ENCODE measurements at regions not wholly inside any gene's neighbourhood (a gene's known extent, or its start where the extent isn't known, plus 50 kb on each side); places are given as distances from the start of the nearest gene placed in this dataset.

DNA sequence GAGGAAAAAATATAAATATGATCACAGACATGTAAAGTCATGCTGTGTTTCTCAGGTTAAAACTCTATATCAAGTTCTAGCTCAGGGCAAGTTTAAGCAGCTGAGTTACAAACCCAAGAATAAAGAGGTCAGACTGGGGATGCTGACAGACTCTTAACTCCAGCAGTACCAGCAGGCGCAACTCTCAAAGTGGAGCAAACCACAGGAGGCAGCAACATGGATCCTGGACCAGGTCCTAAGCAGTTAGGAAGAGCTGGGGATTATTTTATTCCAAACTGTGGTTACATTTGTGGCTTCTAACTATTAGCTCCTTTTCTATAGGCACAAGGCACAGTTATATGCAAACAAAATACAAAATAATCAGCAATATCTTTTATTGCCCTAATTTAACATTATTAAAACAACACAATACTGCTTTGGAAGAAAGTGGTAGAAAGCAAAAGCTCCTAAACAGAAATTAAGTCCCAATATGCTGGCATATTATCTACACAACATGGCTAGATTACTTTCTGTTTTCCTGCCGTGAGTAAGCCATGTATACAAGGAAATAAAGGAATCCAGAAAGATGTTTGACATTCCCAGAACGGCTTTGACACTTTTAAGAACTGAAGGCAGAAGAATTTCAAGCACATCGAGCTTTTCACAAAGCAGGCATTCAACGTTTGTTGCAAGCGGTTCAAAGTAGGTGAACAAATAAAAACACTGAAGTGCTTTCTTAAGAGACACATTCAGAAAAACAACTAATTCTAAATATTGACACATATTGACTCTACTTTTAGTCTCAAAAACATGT lies 378.8 kb upstream of the ZNF608 start:
- no peak overlapping the region for H3K27ac ChIP-seq (ENCODE audit: low read depth, low read length)
- WGBS, 3 donors: 56 to 68% (median 68%) methylated on average over 6 of the region's 6 CpGs

- H3K27ac ChIP-seq (ENCODE audit: low read depth, low read length): no peak overlapping the region
These were observed 379.6 kb upstream of the ZNF608 start for GRCh38 chr5:125126050-125126449.

GRCh38 chr5:125129151-125129806 lies 382.8 kb upstream of the ZNF608 start:
- no peak overlapping the region for H3K27ac ChIP-seq (ENCODE audit: low read depth, low read length)
- WGBS, 3 donors: 93 to 96% (median 95%) methylated on average over 4 of the region's 4 CpGs

GRCh38 chr5:125130591-125130990 lies 384.2 kb upstream of the ZNF608 start:
- 89 to 96% (median 96%) methylated on average over 2 of the region's 2 CpGs for WGBS, 3 donors
- no peak overlapping the region for H3K27ac ChIP-seq (ENCODE audit: low read depth, low read length)

DNA sequence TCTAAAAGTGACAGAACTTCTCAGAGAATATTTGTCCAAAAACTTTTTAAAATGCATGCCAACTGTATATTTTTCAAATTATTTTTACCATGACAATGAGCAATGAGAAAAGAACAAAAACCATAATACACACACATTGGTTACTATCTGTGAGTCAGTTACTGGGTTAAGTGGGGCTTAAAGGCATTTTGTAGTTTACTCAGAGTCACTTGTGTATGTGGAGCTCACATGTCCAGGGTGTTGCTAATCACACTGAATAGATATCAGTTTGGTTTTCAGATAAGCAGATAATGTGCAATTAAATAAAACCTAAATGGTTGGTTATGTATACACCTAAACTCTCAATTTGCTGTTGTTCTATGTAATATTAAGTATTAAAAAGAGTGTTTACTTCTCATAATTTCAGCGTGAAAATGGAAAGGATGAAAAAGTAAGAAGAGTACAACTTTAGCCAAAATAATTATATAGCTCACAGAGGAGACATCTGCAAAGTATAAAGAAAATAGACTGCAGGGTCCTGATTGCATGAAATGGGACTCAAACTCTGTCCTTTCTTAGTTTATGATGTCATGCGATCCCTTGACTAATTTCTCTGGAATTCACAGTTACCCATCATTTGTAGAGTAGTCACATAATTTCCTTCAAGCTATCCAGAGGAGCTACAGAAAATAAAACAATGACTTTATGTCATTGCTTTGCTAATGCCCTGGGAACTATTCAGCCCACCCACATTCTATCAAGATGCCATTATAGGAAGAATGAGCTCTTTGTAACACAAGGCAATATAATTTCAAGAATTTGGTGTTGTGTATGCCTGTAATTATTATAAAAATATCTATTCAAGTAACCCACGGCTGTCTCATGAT lies 388.0 kb upstream of the ZNF608 start:
- no peak overlapping the region for H3K27ac ChIP-seq (ENCODE audit: low read depth, low read length)
- 69 to 81% (median 80%) methylated on average over 3 of the region's 3 CpGs for WGBS, 3 donors

GRCh38 chr5:125137535-125137934 lies 391.1 kb upstream of the ZNF608 start:
- 94 to 96% (median 96%) methylated on average over 3 of the region's 3 CpGs for WGBS, 3 donors
- H3K27ac ChIP-seq (ENCODE audit: low read depth, low read length): no peak overlapping the region

- WGBS, 3 donors: 24 to 52% (median 47%) methylated on average over 1 of the region's 1 CpG
These were observed 391.8 kb upstream of the ZNF608 start for GRCh38 chr5:125138266-125138665.

DNA sequence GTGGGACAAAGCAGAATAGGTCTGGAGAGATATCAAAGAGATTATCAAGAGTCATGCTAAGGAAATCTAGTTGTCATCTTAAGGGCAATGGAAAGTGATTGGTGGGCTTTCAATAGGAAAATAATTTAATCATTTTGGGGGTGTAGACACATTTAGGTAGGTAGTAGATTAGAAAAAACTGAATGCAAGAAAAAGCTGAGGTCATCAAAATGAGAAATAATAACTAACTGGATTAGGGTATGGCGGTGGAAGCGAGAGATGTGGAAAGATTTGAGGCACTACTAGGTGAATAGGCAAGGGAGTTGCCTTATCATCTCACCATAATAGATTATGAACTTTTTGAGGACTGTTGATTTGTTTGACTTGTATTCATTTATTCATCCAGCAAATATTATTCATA lies 393.2 kb upstream of the ZNF608 start:
- H3K27ac ChIP-seq (ENCODE audit: low read depth, low read length): no peak overlapping the region
- 92 to 96% (median 95%) methylated on average over 2 of the region's 2 CpGs for WGBS, 3 donors

More at GRCh38 chr5:125138266-125138665, 391.8 kb upstream of the ZNF608 start:
- no peak overlapping the region for H3K27ac ChIP-seq (ENCODE audit: low read depth, low read length)

GRCh38 chr5:125140220-125140619 lies 393.8 kb upstream of the ZNF608 start:
- WGBS, 3 donors: 84 to 86% (median 86%) methylated on average over 4 of the region's 4 CpGs
- no peak overlapping the region for H3K27ac ChIP-seq (ENCODE audit: low read depth, low read length)

- no peak overlapping the region for H3K27ac ChIP-seq (ENCODE audit: low read depth, low read length)
- WGBS, 3 donors: 38 to 62% (median 60%) methylated on average over 2 of the region's 2 CpGs
These were observed 394.4 kb upstream of the ZNF608 start for GRCh38 chr5:125140855-125141254.

DNA sequence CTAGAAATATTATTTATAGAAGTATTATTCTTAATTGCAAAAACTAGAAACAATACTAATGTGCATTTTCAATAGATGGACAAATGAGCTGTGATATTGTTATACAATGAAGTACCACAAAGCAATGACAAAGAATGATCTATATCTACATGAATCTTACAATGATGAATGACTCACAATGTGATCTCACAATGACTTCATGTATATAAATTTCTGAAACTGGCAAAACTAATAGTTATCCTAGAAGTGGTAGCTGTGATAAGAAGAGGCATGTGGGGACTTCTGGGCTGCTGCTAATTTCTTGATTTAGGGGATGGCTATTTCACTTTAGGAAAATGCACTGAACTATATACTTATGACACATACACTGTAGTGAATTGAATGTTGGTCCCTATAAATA lies 396.0 kb upstream of the ZNF608 start:
- no peak overlapping the region for H3K27ac ChIP-seq (ENCODE audit: low read depth, low read length)

DNA sequence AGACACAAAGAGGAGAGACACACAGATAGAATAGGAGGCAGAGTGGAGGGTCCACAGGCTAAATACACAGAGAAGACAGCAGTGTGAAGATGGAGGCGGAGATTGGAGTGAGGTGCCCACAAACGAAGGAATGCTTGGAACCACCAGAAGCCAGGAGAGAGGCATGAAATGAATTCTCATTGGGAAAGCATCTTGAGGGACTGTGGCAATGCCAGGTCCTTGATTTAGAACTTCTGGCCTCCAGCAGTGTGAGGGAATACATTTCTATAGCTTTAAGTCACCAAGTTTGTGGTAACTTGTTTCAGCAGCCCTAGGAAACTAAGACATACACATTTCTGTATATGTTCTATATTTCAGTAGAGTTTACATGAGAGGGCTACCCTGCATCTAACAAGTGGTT lies 396.6 kb upstream of the ZNF608 start:
- H3K27ac ChIP-seq (ENCODE audit: low read depth, low read length): no peak overlapping the region
- 87 to 94% (median 94%) methylated on average over 2 of the region's 2 CpGs for WGBS, 3 donors

DNA sequence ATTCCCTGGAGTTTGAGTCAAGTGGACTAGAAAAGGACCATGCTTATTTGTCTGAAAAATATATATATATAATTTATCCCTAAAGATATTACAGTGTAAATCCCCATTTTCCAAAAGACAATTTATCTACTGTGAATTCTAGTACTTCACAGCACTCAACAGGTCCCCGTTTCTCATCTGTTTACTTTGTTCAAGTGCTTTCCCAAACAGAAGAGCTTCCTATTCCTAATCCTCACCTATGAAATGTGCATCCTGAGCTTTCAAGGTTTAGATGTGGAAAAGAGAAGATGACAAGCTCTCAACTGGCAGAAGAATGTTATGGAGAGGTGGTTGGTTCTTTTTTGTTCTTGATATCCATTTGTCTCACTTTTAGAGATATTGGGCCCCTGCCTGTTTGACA lies 401.6 kb upstream of the ZNF608 start:
- 88 to 93% (median 92%) methylated on average over 1 of the region's 1 CpG for WGBS, 3 donors
- no peak overlapping the region for H3K27ac ChIP-seq (ENCODE audit: low read depth, low read length)

DNA sequence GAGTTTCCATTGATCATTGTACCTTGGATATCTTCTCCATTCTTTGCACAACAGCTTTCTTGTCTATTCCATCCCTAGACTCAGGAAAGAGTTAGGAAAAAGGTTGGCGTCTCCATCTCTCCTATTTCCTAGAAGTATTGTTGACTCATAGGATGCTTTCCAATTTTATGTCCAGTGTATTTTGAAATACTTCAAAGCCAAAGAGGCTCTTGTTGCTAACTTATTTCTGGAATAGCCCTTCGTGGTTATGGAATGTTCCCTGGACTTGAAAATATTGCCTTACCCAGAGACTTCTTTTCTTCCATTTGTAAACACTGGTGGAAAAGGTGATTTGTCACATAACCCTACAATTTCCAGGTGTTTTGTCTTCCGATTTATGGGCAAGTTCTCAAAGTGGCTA lies 402.3 kb upstream of the ZNF608 start:
- H3K27ac ChIP-seq (ENCODE audit: low read depth, low read length): no peak overlapping the region
- WGBS, 3 donors: 70 to 78% (median 77%) methylated on average over 3 of the region's 3 CpGs

DNA sequence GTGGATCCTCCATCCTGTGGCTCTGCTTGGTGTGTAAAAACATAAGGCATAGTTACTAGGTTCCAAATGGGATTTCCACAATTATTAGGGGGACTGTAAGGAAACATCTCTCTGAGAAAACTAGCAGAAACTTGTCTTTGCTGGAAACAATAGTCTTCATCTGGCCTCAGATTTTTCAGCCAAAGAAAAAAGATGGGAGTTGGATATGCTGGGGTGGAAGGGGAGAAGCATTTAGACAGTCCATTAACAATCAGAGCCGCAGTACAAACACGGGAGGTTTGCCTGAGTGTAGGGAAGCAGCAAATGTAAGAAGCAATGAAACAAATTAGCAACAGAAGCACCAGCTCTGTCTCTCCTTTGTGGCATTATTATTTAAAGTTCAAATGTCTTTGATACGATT lies 402.7 kb upstream of the ZNF608 start:
- H3K27ac ChIP-seq (ENCODE audit: low read depth, low read length): no peak overlapping the region
- WGBS, 3 donors: 53 to 69% (median 57%) methylated on average over 3 of the region's 3 CpGs

GRCh38 chr5:125149527-125149926 lies 403.1 kb upstream of the ZNF608 start:
- H3K27ac ChIP-seq (ENCODE audit: low read depth, low read length): no peak overlapping the region
- 74 to 78% (median 75%) methylated on average over 4 of the region's 4 CpGs for WGBS, 3 donors

- WGBS, 3 donors: 58 to 69% (median 69%) methylated on average over 3 of the region's 3 CpGs
- no peak overlapping the region for H3K27ac ChIP-seq (ENCODE audit: low read depth, low read length)
These were observed 403.7 kb upstream of the ZNF608 start for GRCh38 chr5:125150041-125150669.

DNA sequence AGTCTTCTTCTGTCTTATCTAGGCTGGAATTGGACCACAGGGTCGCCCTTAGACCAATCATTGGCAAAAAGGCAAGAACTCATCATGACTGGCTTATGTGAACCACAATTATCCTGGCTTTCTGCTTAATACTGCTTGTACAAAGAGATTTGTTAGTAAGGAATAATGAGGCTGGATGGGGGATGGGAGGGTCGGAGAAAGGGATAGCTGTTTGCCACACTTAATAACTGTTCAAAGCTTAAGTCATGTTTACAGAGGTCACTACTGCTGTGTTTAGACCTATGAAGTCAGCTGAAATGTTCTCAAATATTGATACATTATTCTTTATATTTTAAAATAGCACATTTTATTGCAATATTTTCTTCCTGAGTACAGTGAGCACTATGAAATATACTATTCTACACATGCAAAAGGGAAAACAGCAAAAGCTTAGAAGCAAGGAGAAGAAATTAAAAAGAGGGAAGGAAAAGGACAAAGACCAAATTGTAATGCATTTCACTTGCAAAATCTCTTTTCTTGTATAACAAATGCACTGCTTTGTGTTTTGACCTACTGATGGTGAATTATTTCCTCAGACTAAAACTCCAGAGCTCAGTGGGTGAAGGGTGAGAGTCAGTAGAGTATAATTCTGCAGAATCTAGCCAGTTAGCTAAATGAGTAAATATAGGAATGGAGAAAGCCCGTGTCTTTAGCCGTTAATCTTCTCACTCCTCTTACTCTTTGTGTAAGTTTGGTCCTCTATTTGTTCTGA lies 404.9 kb upstream of the ZNF608 start:
- H3K27ac ChIP-seq (ENCODE audit: low read depth, low read length): no peak overlapping the region
- WGBS, 3 donors: 51 to 61% (median 54%) methylated on average over 4 of the region's 4 CpGs
